Astrocyte of the hippocampus (primary cell): ENCODE measurements at regions not wholly inside any gene's neighbourhood (a gene's known extent, or its start where the extent isn't known, plus 50 kb on each side); places are given as distances from the start of the nearest gene placed in this dataset.
"Not testable (repeated sequence)": the region's sequence is repeated elsewhere in the genome, so short reads cannot be mapped to it uniquely, and the experiment has no call there.

Experiments
- DNase-seq: peaks from one replicate; pipeline ENCODE4 v3.0.0; 2011; ENCODE audit warnings: low read depth, low spot score

DNA sequence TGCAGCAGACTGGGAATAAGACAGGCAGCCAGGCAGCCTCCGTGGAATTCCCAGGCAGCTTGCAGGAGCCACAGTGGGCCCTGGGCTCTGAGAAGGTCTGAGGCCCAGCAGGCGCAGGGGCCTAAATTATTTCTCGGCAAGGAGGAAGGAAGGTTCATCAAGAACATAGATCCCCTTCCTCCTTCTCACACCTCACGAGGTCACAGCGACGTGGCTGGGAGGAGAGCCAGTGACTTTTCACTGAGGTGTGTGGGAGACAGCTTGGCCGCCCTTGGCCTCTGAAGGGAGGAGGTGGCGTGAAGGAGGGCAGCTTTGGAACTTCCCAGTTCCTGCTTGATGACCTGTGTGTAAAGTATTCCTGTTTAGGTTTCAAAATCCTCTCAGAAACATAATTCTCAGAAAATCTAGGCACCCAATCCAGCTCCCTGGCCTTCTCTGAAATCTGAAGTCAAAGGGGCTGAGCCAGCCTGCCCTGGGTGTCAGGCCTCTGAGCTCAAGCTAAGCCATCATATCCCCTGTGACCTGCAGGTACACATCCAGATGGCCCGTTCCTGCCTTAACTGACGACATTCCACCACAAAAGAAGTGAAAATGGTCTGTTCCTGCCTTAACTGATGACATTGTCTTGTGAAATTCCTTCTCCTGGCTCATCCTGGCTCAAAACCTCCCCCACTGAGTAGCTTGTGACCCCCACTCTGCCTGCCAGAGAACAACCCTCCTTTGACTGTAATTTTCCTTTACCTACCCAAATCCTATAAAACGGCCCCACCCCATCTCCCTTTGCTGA, 161.0 kb downstream of the ADRA2C start:
- DNase-seq: not testable (repeated sequence)

DNA sequence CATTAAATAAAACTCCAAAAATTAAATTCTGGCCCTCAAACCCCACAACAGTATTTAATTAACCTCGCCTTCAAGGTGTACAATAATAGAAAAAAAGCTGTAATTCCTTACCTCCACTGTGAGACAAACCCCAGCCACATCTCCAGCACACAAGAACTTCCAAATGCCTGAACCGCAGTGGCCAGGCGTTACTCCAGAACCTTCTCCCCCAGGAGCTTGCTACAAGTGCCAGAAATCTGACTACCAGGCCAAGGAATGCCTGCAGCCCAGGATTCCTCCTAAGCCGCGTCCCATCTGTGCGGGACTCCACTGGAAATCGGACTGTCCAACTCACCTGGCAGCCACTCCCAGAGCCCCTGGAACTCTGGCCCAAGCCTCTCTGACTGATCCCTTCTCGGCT, 163.2 kb downstream of the ADRA2C start:
- DNase-seq: peak; percentile 25

DNA sequence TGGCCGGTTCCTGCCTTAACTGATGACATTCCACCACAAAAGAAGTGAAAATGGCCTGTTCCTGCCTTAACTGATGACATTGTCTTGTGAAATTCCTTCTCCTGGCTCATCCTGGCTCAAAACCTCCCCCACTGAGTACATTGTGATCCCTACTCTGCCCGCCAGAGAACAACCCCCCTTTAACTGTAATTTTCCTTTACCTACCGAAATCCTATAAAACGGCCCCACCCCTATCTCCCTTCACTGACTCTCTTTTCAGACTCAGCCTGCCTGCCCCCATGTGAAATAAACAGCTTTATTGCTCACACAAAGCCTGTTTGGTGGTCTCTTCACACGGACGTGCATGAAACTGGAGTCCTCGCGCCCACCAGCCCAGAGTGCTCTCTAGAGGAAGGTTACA, 166.5 kb downstream of the ADRA2C start:
- DNase-seq: not testable (repeated sequence)

DNA sequence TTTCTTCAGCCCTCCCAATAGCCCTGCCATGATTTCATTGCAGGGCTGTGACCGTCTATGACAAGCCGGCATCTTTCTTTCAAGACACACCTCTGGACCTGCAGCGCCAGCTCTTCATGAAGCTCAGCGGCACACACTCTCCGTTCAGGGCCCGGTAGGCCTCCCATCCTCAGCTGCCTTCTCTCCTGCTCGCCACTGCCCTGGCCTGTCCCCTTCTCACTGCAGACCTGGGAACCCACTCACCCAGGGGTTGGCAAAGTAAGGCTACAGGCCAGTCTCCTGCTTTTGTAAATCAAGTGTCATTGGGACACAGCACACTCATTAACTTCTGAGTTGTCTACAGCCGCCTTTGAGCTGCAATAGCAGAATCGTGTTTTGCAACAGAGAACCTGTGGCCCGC, 169.2 kb downstream of the ADRA2C start:
- DNase-seq: not testable (repeated sequence)

DNA sequence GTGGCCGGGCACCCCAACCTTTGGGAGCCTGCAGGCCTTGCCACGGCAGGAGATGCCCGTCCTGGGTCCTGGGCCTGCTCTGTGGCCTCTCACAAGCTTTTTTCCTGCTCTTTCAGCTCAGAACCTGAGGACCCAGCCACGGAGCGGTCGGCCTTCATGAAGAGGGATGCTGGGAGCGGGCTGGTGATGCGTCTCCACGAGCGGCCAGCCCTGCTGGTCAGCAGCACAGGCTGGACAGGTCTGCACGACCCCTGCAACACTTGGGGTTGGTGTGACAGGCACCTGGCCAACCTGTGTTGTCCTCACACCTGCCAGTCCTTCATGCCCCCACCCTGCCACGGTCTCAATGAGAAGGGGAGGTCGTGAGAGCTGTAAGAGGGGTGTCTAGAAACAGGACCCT, 170.0 kb downstream of the ADRA2C start:
- DNase-seq: no peak

DNA sequence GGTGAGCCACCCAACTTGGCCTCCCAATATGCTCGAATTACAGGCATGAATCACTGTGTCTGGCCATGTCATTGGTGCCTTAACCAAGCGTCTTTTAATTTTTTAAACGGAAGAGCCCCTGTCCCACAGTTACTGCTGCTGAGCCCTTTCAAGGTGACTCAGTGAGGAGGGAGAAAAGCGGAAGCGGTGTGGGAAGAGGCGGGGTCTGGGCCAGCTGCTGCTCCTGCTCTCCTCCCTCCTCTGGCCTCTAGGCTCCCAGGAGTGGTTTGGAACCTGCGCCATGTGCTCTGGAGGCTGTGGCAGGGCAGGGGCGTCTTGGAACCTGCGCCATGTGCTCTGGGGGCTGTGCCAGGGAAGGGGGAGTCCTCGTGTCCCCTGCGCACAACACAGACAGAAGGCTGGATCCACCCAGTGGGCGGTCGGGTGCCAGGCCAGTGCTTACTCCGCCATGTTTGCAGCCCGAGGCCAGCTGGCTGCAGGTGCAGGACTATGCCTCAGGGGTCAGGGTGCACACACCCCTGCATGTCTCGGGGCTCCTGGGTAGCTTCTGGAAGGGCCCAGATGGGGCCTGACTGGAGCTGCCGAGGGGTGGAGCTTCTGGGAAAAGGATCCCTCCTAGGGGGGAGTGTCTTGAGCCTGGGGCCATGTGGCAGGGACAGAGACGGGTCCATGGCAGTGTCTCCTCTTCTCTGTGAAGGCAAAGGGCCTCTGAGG, 171.8 kb downstream of the ADRA2C start:
- not testable (repeated sequence) for DNase-seq

DNA sequence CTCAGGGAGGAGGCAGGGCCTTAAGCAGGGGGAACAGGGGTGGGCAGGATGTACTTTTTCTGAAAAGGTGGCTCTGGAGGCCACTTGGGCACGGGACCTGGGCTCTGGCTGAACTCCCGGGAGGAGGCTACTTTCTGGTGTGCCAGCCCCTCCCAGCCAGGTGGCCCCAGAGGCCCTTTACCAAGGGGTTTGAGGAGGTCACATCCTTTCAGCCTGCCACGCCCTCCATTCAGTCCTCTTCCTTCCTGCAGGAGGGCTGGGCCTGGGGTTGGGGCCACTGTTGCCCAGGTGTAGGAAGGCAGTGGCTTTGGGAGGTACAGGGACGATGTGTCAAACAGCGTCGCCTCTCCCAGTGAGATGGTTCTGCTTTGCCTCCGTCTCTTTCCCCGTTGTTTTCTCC, 172.5 kb downstream of the ADRA2C start:
- not testable (repeated sequence) for DNase-seq

DNA sequence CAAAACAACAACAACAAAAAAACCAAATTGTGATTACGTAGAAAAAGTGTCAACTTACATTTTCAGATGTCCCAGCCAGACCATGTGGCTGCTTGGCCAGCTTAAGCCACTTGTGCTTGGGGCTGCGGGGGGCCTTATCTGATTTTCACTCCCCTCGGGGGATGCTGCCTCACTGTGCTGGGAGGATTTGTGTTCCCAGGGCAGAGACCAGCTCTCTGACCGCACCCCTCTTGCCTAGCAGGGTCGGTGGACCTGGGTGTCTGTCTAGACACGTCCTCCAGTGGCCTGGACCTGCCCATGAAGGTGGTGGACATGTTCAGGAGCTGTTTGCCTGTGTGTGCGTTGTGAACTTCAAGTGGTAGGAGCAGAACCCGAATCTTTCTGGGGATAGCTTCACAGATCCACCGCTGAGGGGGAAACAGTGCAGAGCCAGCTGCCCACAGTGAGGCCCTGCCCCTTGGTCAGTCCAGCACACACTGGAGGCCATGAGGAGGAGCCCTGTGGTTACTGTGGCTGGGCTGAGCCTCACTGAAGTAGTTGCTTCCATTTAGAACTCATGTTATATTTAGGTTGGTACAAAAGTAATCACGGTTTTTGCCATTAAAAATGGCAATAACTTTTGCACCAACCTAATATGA, 173.9 kb downstream of the ADRA2C start:
- peak; percentile 12 for DNase-seq

DNA sequence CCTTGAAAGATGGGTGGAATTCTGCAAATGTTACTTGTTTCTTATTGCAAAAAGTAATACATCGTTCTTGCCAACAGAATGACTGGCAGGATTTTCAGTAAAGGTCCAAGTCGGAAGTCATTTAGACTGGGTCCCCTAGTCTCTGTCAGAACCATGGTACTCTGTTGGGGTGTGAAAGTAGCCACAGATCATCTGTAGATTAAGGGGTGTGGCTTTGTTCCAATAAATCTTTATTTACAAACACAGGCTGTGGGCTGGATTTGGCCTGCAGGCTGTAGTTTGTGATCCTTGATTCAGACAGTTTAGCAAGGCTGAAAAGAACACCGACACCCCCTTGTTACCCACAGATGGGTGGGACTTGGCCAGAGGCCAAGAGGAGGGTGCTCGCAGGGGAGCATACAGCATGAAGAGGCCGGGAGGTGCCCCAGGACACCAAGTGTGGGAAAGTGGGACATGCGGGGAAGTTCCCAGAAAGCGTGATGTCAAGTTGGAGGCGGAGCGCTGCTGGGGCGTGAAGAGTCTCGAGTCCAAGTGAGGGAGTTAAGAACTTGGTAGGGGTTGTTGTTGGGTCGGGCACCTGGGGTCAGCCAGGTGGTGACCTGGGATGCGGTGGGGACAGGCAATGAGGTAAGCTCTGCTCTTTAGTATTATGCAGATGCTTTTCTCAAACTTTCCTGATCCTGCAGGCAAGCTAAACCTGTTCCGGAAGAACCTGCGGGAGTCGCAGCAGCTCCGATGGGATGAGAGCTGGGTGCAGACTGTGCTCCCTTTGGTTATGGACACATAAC, 175.7 kb downstream of the ADRA2C start:
- not testable (repeated sequence) for DNase-seq

DNA sequence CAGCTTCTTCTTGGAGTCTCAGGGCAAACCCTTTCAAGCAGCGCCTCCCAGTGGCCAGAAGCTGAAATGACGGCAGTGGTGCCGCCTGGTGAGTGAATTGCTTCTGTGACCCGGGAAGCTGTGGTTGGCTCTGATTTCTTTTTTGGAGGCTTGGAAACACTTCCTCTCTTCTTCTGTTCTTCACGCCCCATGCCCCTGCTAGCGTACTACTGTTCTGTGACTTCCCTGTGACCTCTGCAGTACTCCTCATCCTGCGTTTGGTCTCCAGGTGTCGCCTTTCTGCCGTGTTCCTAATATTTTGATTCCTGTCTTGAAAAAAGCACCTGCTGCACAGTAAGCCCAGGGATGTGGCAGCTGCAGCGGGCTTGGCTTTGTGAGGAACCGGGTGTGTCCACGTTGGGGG, 176.4 kb downstream of the ADRA2C start:
- DNase-seq: peak; percentile 52

DNA sequence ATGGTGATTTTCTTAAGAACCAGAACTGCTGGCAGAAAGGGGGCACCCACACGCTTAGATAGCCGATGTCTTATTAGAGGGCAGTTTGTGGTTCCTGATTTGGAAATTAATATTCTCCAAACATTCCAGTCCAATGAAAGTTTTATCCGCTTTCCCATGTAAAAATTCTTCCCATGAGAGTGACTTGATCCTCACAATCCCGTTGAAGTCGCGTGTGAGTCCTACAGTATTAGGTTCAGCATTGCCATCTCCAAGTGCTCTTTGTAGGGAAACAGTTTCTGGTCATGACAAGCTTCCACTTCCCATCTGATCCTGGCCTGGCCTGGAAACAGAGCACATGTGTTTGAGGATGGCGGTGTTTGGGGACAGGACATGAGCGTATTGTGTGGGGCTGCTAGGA, 176.9 kb downstream of the ADRA2C start:
- not testable (repeated sequence) for DNase-seq

DNA sequence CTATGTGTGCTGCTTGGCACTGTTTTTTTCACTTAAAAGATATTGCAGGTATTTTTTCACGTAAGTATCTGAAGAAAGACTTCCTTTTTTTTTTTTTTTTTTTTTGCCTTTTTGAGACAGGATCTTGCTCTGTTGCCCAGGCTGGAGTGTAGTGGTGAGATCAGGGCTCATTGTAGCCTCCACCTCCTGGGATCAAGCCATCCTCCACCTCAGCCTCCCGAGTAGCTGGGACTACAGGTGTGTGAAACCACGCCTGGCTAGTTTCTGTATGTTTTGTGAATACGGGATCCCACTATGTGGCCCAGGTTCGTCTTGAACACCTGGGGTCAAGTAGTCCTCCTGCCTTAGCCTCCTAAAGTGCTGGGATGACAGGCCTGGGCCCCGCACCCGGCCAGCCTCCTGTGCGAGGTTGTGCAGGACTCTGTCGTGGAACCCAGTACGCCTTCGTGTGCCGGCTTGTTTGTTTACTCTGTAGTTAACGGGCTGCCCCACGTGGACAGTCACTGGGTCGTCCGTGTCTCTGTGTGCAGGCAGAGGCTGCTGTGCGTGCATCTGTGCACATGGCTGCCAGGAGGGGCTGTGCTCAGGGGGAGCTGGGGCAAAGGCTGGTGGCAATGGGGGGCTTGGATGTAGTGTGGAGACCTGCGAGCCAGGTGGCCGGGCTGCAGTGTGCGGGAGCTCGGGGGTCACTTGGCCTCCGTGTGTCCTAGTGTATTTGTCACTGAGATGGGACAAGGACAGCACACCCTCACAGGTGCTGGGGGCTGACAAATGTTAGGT, 179.5 kb downstream of the ADRA2C start:
- DNase-seq: no peak

DNA sequence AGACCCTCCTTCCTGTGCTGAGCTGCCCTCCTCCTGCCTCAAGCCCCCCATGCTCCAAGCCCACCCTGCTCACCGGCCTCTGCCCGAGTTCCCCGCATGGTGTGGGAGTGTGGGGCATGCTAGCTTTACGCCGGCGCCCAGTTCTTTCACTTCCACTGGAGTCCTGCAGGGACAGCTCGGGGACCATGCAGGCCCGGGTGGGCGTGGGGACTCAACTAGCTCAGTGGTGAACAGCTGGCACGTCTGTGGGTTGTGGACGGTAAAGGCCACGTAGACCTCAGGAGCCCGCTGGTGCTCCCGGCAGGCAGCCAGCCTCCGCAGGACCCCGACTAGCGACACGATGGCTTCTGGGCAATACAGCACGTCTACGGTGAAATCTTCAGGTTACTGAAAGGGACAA, 180.4 kb downstream of the ADRA2C start:
- not testable (repeated sequence) for DNase-seq

DNA sequence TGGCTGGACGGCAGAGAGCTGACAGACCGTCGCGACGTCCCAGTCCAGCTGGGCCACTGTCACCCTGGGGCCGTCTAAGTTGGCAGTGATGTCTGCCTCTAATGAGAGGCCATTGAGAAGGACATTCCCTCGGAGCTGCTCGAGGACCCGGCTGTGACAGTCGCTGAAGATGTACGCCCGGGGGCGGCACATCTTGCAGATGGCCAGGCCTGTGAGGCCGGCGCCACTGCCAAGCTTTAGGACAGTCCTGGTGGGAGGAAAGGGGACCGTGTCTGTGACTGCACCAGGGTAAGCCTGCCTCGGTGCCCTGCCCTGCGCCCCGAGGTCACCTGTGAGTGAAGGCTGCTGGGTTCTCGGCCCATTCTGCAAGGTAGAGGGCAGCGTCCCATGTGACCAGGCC, 181.6 kb downstream of the ADRA2C start:
- DNase-seq: not testable (repeated sequence)

DNA sequence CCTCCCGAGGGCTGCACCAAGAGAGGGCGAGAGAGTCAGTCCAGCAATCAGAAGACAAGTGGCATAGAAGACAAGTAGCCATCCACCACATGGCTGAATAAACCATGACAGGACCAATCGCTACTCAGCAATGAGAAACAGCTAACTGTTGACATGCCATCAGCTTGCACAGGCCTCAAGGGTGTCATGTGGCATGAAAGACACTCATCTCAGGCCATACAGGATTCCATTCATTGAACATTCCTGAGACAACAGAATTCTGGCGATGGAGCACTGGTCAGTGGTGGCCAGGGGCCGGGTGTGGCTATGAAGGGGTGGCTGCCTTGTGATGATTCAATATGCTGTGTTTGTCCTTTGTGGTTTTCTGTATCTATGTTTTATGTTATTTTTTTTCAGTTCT, 182.0 kb downstream of the ADRA2C start:
- DNase-seq: peak; percentile 24

DNA sequence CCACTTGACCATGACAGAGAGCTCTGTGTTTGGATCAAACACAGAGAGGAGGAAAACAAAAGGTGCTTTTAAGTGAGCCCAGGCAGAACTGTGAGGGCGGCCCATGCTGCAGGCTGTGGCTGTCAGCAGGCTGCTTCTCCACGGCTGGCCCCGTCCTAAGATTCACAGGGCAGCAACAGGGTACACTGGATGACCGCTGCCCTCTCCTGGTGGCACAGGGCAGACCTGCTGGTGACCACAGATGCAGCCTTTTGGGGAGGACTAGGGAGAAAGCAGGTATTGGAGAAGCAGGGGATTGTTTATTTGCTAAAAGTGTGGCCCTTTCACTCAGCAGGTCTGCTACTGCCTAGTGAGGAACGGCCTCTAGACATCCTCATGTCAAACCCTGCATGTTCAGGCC, 183.7 kb downstream of the ADRA2C start:
- peak; percentile 73 for DNase-seq

DNA sequence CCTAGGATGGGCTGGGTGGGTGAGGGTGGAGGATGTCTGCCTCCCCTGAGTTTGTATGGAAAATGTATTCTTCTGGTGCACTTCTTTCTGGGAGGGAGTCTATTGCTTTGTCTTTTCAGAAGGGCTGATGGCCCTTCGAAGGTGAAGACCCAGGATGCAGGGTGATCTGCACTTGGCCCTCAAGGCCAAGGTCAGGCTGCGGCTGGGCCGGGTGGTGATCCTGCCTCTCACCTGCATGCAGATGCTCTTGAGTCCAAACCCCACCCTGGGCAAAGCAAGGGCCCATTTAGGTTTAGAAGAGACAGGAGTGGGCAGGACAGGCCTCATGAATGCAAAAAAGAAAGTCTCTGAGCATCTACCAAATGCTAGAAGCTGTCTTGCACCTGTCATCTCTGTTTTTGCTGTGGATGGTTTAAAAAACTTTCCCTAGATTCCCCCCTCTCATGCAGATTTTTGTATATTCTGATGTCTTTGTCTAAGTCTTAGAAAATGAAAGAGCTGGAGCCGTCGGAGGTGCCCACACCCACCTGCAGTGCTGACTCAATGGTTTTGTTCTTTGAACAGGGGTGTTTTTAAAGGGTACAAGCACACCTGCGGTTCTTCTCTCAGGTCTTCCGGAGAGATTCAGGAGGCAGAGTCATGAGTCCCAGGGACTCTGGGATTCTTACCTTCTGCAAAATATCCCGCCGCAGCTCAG, 186.4 kb downstream of the ADRA2C start:
- not testable (repeated sequence) for DNase-seq

DNA sequence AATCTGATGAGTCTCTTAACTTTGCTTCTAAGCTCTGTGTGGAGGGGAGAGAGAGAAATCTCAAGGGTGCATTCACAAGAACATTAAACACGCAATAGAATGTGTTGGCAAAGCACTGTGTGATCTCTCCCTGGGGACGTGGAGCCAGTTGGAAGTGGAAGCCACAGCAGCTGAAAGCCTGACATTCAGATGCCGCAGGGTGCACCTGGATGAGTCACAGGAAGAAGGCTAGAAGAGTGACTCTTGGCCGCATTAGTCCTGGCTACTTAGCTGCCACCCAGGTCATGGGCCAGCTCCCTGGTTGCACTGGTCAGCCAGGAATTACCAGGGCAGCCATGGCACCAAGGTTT, 186.9 kb downstream of the ADRA2C start:
- not testable (repeated sequence) for DNase-seq

DNA sequence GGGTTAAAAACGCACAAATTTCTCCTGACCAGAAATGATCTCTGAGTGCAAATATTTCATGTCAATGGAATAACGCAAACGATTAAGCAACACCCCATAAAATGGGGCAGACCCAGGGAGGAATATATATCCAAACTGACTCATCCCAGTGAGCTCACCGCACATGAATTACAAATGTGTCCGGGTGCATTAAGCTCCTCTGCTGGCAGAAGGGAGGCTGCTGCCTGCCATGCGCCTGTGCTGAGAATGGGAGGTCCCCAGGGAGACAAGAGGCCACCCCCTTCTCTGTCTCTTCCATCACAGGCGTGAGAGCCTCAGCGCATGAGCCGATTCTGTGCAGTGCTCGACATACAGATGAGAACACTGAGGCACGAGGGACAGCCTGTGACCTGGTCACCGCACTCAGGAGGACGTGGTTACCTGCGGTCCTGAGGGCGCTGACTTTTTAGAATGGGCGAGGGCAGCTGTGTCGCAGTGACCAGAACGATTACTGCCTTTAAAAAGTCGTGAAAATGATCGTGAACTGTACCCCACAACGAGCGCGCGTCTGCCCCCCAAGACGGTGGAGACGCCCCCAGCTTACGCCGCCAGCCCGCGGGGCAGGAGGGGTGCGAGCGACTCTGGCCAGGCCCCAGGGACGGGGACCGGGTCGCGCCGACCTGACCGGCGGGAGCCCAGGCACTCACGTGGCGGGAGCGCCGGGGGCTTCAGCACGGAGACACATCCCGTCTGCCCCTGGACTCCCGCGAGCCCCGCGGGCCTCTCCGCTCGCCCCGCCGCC, 188.5 kb downstream of the ADRA2C start:
- peak; percentile 87 for DNase-seq
